K562 (cell line): ENCODE measurements at regions not wholly inside any gene's neighbourhood (a gene's known extent, or its start where the extent isn't known, plus 50 kb on each side); places are given as distances from the start of the nearest gene placed in this dataset.

Source experiments
- ATAC-seq: fragments of 200-7000 bp; cut with Tn5 transposase; 3 replicates; pipeline ENCODE4 v1.9.1; 2020; ENCODE audit warnings: moderate library complexity
- BruUV-seq: library from RNA; stranded (reverse); fragments of 400-500 nt; replicated peaks from 2 replicates; lab custom pipeline; 2021; lab: Mats Ljungman, UMichigan
- CTCF ChIA-PET: fragments of 300-600 bp; formaldehyde crosslinking; extraction: SDS; loops from one replicate; lab custom pipeline; 2021; ENCODE audit warnings: low intra/inter-chr PET ratio; lab: Yijun Ruan, JAX
- POLR2A ChIA-PET: fragments of 300-600, 350-650 bp; sonication (Branson Sonifier 250); formaldehyde crosslinking; extraction: SDS; loops from one replicate; lab custom pipeline; 2021; ENCODE audit warnings: antibody characterized with exemption, inconsistent platforms; lab: Yijun Ruan, JAX
- DNase-seq, 4 experiments: peaks; one replicate each; pipeline versions ENCODE4 v3.0.0 to v3.0.0-alpha.2; 2011 to 2018; ENCODE audit warnings: low spot score in 3 of 4, mixed read lengths in 3 of 4; ENCODE audit errors: extremely low read depth in 1 of 4
- FAIRE-seq: peaks from 2 replicates; lab custom pipeline; 2011; peaks lifted over from hg19 to GRCh38; lab: Jason Lieb, UNC
- H2AFZ ChIP-seq: 2 replicates; pipeline ENCODE4 v1.6.0; 2011; ENCODE audit warnings: low read depth, low read length, control low read depth, inconsistent platforms
- H3K27ac ChIP-seq: fragments of 200-600 bp; 3 replicates; pipeline ENCODE4 v1.8.0; 2011; ENCODE audit warnings: low read depth, mild to moderate bottlenecking, control low read depth, inconsistent platforms, low read length, moderate library complexity, mixed read lengths; ENCODE audit errors: extremely low read depth
- H3K27me3 ChIP-seq, 2 experiments: fragments of 300-600 bp in 1 of 2; 2 replicates in 1 of 2; 3 replicates in 1 of 2; pipeline versions ENCODE4 v1.6.0 to v1.8.0; 2011; ENCODE audit warnings: inconsistent platforms in 2 of 2, low read length in 2 of 2, mild to moderate bottlenecking in 1 of 2, mixed read lengths in 1 of 2, moderate library complexity in 1 of 2; ENCODE audit not compliant: control insufficient read depth in 2 of 2, insufficient read depth in 2 of 2
- H3K36me3 ChIP-seq: fragments of 300-600 bp; 3 replicates; pipeline ENCODE4 v1.8.0; 2011; ENCODE audit warnings: mild to moderate bottlenecking, low read length, inconsistent platforms; ENCODE audit not compliant: control insufficient read depth, insufficient read depth
- H3K4me1 ChIP-seq, 2 experiments: fragments of 200-600 bp in 1 of 2; replicated peaks in 1 of 2; 2 replicates in 1 of 2; 3 replicates in 1 of 2; pipeline versions ENCODE4 v1.5.1 to v1.8.0; 2011; ENCODE audit warnings: inconsistent platforms in 2 of 2, low read length in 2 of 2, mild to moderate bottlenecking in 1 of 2, mixed read lengths in 1 of 2, moderate library complexity in 1 of 2; ENCODE audit not compliant: control insufficient read depth in 2 of 2, insufficient read depth in 2 of 2
- H3K4me2 ChIP-seq: 2 replicates; pipeline ENCODE4 v1.6.1; 2011; ENCODE audit warnings: low read length, control low read depth, inconsistent platforms, mixed read lengths; ENCODE audit not compliant: insufficient read depth
- H3K4me3 ChIP-seq: fragments of 200-600 bp; sonication (generic), shearing (Covaris generic); 2 replicates; pipeline ENCODE4 v1.5.1; 2016; ENCODE audit warnings: control low read depth, inconsistent platforms
- H3K79me2 ChIP-seq: fragments of 200-600 bp; 3 replicates; pipeline ENCODE4 v1.8.0; 2011; ENCODE audit warnings: low read length, inconsistent platforms; ENCODE audit not compliant: control insufficient read depth, insufficient read depth
- H3K9ac ChIP-seq, 2 experiments: 2 replicates each; pipeline versions ENCODE4 v1.6.0 to v1.6.1; 2011; ENCODE audit warnings: low read depth in 2 of 2, low read length in 2 of 2, control low read depth in 1 of 2, inconsistent platforms in 1 of 2, mild to moderate bottlenecking in 1 of 2, mixed read lengths in 1 of 2; ENCODE audit not compliant: insufficient read depth in 1 of 2
- H3K9me1 ChIP-seq: one replicate; pipeline ENCODE4 v1.6.0; 2011; ENCODE audit warnings: inconsistent platforms, mild to moderate bottlenecking, low read length, moderate library complexity; ENCODE audit not compliant: control insufficient read depth, insufficient read depth
- H3K9me3 ChIP-seq: replicated peaks from 2 replicates; pipeline ENCODE4 v1.5.1; 2011; ENCODE audit warnings: low read depth, low read length, inconsistent platforms; ENCODE audit not compliant: control insufficient read depth, insufficient read depth
- H4K20me1 ChIP-seq: replicated peaks from 2 replicates; pipeline ENCODE4 v1.6.1; 2011; ENCODE audit warnings: low read length, inconsistent platforms, mixed read lengths; ENCODE audit not compliant: control insufficient read depth, insufficient read depth
- BRF2 ChIP-seq: IDR thresholded peaks from 3 replicates; pipeline ENCODE4 v1.6.1; 2011; ENCODE audit warnings: borderline replicate concordance, mild to moderate bottlenecking; ENCODE audit not compliant: insufficient read length, insufficient read depth
- CBX8 ChIP-seq: fragments of 200-600 bp; sonication (generic); IDR thresholded peaks from 2 replicates; pipeline ENCODE4 v1.6.1; 2012; ENCODE audit warnings: borderline replicate concordance, mixed run types, low read depth, mild to moderate bottlenecking, moderate library complexity, mixed read lengths, low read length, control low read depth, inconsistent platforms; ENCODE audit not compliant: poor library complexity, severe bottlenecking; ENCODE audit errors: extremely low read depth
- CHD1 ChIP-seq: fragments of 200-600 bp; sonication (generic); IDR thresholded peaks from one replicate; pipeline ENCODE4 v1.6.1; 2012; ENCODE audit warnings: mild to moderate bottlenecking, moderate library complexity, low read length, inconsistent platforms
- DEAF1 ChIP-seq: fragments of 450-650 bp; formaldehyde crosslinking; IDR thresholded peaks from 2 replicates; pipeline ENCODE4 v1.4.0; 2020; ENCODE audit warnings: mild to moderate bottlenecking, moderate library complexity
- FIP1L1 ChIP-seq: fragments of 200-400 bp; formaldehyde crosslinking; IDR thresholded peaks from 2 replicates; pipeline ENCODE4 v1.6.1; 2018; ENCODE audit warnings: mild to moderate bottlenecking, low read depth, low read length; ENCODE audit not compliant: poor library complexity, severe bottlenecking
- MEF2D ChIP-seq: conservative IDR thresholded peaks from 2 replicates; pipeline ENCODE4 v1.6.1; 2016; ENCODE audit warnings: low read depth, missing genetic modification characterization, missing compliant biosample characterization
- NFATC3 ChIP-seq: fragments of 450-650 bp; IDR thresholded peaks from 2 replicates; pipeline ENCODE4 v1.6.1; 2017; ENCODE audit warnings: mild to moderate bottlenecking
- NFIC ChIP-seq: fragments of 450-650 bp; IDR thresholded peaks from 2 replicates; pipeline ENCODE4 v1.6.1; 2017; ENCODE audit warnings: mild to moderate bottlenecking, inconsistent platforms
- NONO ChIP-seq, 2 experiments: fragments of 200-400 bp in 1 of 2; fragments of 450-650 bp in 1 of 2; formaldehyde crosslinking in 1 of 2; IDR thresholded peaks; 2 replicates each; pipeline ENCODE4 v1.6.1; 2017; ENCODE audit warnings: low read depth in 2 of 2, mild to moderate bottlenecking in 2 of 2, moderate library complexity in 2 of 2, low read length in 1 of 2
- PHTF2 ChIP-seq: fragments of 250-450 bp; sonication (Bioruptor Pico); IDR thresholded peaks from 2 replicates; pipeline ENCODE4 v1.5.0; 2021; ENCODE audit warnings: mild to moderate bottlenecking
- ZNF134 ChIP-seq: fragments of 250-450 bp; sonication (Bioruptor Pico); conservative IDR thresholded peaks from 2 replicates; pipeline ENCODE4 v1.4.0; 2020
- ZNF384 ChIP-seq: IDR thresholded peaks from 2 replicates; pipeline ENCODE4 v1.6.1; 2012; ENCODE audit warnings: low read depth, low read length, improper control_type of control experiment
- ZNF778 ChIP-seq: fragments of 450-650 bp; formaldehyde crosslinking; IDR thresholded peaks from 2 replicates; pipeline ENCODE4 v1.4.0; 2020; ENCODE audit warnings: mild to moderate bottlenecking, moderate library complexity
- WGBS: fragments of 100-300 bp; shearing (Covaris generic); methylation state at CpG from one replicate; pipeline ENCODE4 v1.1.6; 2016; ENCODE audit warnings: low coverage, mixed read lengths; ENCODE audit not compliant: insufficient coverage; ENCODE audit errors: missing lambda C conversion rate; 5-methylcytosine and 5-hydroxymethylcytosine counted together
- in situ Hi-C: fragments of 300-500 bp; cut with MboI; formaldehyde crosslinking; loops from 4 replicates; pipeline ENCODE4 v1.15.0; 2018; ENCODE audit warnings: inconsistent platforms, mixed read lengths
- intact Hi-C: fragments of 100-400 bp; cut with micrococcal nuclease; formaldehyde crosslinking; loops from 2 replicates; pipeline ENCODE4 v1.14.2; 2022

DNA sequence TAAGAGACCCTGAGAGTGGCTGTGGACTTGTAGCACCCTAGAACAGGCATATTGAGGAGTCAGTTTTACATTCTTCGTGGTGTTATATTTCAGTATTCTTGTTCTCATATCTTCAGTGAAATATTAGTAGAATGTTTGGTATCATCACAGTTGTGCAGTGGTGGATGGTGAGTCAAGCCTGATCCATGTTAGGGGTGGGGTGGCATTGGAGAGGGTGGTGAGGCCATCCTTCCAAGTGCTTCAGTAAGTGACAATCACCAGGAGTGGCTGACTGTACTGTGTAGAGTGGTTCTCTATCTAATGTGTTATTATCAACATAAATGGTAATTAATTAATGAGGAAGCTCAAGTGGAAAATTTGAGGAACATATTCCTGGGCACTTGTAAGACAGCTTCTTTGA, 197.7 kb upstream of the SLC16A7 start:
- no peaks in the 10 kb centered on the region for H3K9me1 ChIP-seq
- H3K27ac ChIP-seq: no peak overlapping the region
- H3K79me2 ChIP-seq: no peaks in the 10 kb centered on the region
- no peaks in the 10 kb centered on the region for H3K4me1 ChIP-seq
- ChIA-PET POLR2A (no interaction called here), CTCF (no interaction called here)
- WGBS: 0% methylated on average over 1 of the region's 1 CpG
- BruUV-seq: no TSS peak
- ATAC-seq (no peak), FAIRE-seq (no peak), DNase-seq (no peak)
- in situ Hi-C loops (no loop called here), intact Hi-C loops (no loop called here)
- H4K20me1 ChIP-seq: no peaks in the 10 kb centered on the region
- no peak overlapping the region for H3K4me2 ChIP-seq
- no peak overlapping the region for H2AFZ ChIP-seq
- no peak overlapping the region for H3K4me3 ChIP-seq
- TF ChIP-seq NFIC (no peak), ZNF384 (no peak), PHTF2 (CRISPR knock-in tag) (no peak), BRF2 (no peak), NONO (IDR thresholded peaks at IDR 0.05; ENCODE audit: low read depth in 2 of 2, low read length in 1 of 2) (no peak), NFATC3 (no peak), ZNF134 (CRISPR knock-in tag) (no peak), FIP1L1 (no peak), CBX8 (no peak), ZNF778 (CRISPR knock-in tag) (no peak), DEAF1 (no peak), CHD1 (no peak), MEF2D (tag) (no peak)
- no peaks in the 10 kb centered on the region for H3K36me3 ChIP-seq
- no peaks in the 10 kb centered on the region for H3K27me3 ChIP-seq
- no peak overlapping the region for H3K9ac ChIP-seq
- no peaks in the 10 kb centered on the region for H3K9me3 ChIP-seq
